ENCODE measurements at regions not wholly inside any gene's neighbourhood (a gene's known extent, or its start where the extent isn't known, plus 50 kb on each side); places are given as distances from the start of the nearest gene placed in this dataset.
"Not testable (repeated sequence)": the region's sequence is repeated elsewhere in the genome, so short reads cannot be mapped to it uniquely, and the experiment has no call there.

- Mint-ChIP-seq H3K9me3 (no peaks in the 10 kb centered on the region), H3K4me1 (ENCODE audit: low read depth) (peaks cover 22% of the 10 kb centered on the region), H3K36me3 (ENCODE audit: insufficient read depth in 2 of 2) (no peaks in the 10 kb centered on the region), H3K4me3 (peak overlapping the region in 1 of 2 donors; percentile 2), H3K27me3 (ENCODE audit: low read depth) (peaks cover 48% of the 10 kb centered on the region), H3K27ac (no peak overlapping the region)
- DNase-seq, result no peak
- peak; percentile 78 to 90 for ATAC-seq (replicated peaks in 1 of 2)
Observed at GRCh38 chr6:137283940-137284810, 65.0 kb upstream of the IFNGR1 start.

DNA sequence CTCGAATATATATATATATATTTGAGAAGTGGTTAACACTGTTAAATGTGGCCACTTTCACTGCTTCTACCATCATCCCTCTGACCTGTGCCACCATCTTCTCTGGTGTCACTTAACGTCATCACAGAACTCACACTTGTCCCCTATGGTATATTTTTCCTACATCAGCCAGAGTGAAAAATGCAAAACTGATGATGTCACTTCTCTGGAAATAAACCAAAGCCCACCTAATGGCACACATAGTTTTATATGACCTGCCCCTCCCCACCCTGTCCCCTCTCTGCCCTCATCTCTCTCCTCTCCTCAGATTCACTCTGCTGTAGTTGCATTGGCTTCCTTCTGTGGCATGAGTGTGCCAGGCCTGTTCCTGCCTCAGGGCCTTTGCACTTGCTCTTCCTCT is 63.9 kb upstream of the IFNGR1 start:
- H3K4me1 Mint-ChIP-seq (ENCODE audit: low read depth), result peaks cover 22% of the 10 kb centered on the region
- H3K9me3 Mint-ChIP-seq, result no peaks in the 10 kb centered on the region
- no peak overlapping the region for H3K4me3 Mint-ChIP-seq
- ATAC-seq (replicated peaks in 1 of 2), result no peak
- H3K27me3 Mint-ChIP-seq (ENCODE audit: low read depth), result peaks cover 56% of the 10 kb centered on the region
- no peaks in the 10 kb centered on the region for H3K36me3 Mint-ChIP-seq (ENCODE audit: insufficient read depth in 2 of 2)
- no peak for DNase-seq
- H3K27ac Mint-ChIP-seq, result no peak overlapping the region

GRCh38 chr6:137282254-137282653 is 63.1 kb upstream of the IFNGR1 start:
- ATAC-seq (replicated peaks in 1 of 2), result no peak
- Mint-ChIP-seq H3K9me3 (no peaks in the 10 kb centered on the region), H3K4me1 (ENCODE audit: low read depth) (peaks cover 22% of the 10 kb centered on the region), H3K27ac (no peak overlapping the region), H3K27me3 (ENCODE audit: low read depth) (peaks cover 65% of the 10 kb centered on the region), H3K36me3 (ENCODE audit: insufficient read depth in 2 of 2) (no peaks in the 10 kb centered on the region), H3K4me3 (no peak overlapping the region)
- DNase-seq, result no peak

- DNase-seq; ATAC-seq (replicated peaks in 1 of 2); H3K4me3 Mint-ChIP-seq; H3K27ac Mint-ChIP-seq; H3K36me3 Mint-ChIP-seq (ENCODE audit: insufficient read depth in 2 of 2); H3K9me3 Mint-ChIP-seq: not testable (repeated sequence)
- H3K27me3 Mint-ChIP-seq (ENCODE audit: low read depth), result peaks cover 57% of the 10 kb centered on the region
- H3K4me1 Mint-ChIP-seq (ENCODE audit: low read depth), result peaks cover 19% of the 10 kb centered on the region
Observed at GRCh38 chr6:137279279-137279678, 60.1 kb upstream of the IFNGR1 start.

DNA sequence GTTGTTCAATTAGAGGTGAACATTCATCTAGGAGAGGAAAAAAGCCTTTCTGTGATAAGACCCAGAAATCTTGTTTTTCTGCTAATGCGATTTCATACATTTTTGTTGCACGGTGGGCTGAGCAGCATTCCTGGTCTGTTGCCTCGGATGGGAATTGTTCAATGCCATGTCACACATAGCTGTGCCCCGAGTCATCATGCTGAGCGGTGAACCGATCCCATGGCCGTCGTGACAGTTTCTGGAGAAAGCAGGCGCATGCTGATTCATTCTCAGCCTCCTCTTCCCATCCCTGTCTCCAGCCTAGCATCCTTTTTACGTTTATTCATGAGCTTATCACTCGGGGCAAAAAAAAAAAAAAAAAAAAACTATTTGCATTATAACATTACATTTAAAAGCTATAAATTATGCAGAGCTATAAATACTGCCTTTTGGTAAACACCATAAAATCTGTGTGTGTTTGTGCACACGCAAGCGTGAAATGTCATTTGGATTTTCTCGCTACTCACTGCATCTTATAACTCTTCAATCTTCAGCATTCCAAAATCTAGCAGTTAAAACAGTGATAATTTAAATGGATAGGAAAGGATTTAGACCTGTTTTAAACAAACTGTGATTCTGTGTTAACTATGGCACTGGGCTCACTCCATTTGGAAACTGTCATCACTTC is 58.9 kb upstream of the IFNGR1 start:
- no peak overlapping the region for H3K4me3 Mint-ChIP-seq
- H3K4me1 Mint-ChIP-seq (ENCODE audit: low read depth), result peaks cover 7% of the 10 kb centered on the region
- no peak overlapping the region for H3K27ac Mint-ChIP-seq
- H3K27me3 Mint-ChIP-seq (ENCODE audit: low read depth), result peaks cover 45% of the 10 kb centered on the region
- no peaks in the 10 kb centered on the region for H3K9me3 Mint-ChIP-seq
- H3K36me3 Mint-ChIP-seq (ENCODE audit: insufficient read depth in 2 of 2), result no peaks in the 10 kb centered on the region
- DNase-seq (no peak), ATAC-seq (replicated peaks in 1 of 2) (no peak)

DNA sequence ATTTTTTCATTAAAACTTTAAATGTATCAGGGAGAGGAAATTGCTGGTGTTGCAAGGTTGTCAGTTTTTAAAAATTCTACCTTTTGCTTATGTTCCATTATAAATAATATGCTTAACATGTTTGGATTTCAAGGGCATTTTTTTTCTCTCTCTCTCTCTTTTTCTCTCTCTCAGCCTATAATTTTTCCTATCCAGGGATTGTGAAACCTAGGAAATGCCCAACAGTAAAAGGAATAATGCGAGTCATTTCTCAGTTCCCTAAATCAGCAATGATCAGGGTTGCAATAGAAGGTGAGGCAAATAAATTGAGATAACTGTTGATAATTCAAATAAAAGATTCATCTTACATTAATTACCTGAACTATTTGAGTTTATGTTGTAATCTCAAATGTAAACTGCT is 53.2 kb upstream of the IFNGR1 start:
- no peaks in the 10 kb centered on the region for H3K36me3 Mint-ChIP-seq (ENCODE audit: insufficient read depth in 2 of 2)
- no peak overlapping the region for H3K27ac Mint-ChIP-seq
- no peak overlapping the region for H3K4me3 Mint-ChIP-seq
- H3K4me1 Mint-ChIP-seq (ENCODE audit: low read depth), result peaks cover 7% of the 10 kb centered on the region
- peaks cover 26% of the 10 kb centered on the region for H3K27me3 Mint-ChIP-seq (ENCODE audit: low read depth)
- H3K9me3 Mint-ChIP-seq, result no peaks in the 10 kb centered on the region
- DNase-seq (no peak), ATAC-seq (replicated peaks in 1 of 2) (no peak)

DNA sequence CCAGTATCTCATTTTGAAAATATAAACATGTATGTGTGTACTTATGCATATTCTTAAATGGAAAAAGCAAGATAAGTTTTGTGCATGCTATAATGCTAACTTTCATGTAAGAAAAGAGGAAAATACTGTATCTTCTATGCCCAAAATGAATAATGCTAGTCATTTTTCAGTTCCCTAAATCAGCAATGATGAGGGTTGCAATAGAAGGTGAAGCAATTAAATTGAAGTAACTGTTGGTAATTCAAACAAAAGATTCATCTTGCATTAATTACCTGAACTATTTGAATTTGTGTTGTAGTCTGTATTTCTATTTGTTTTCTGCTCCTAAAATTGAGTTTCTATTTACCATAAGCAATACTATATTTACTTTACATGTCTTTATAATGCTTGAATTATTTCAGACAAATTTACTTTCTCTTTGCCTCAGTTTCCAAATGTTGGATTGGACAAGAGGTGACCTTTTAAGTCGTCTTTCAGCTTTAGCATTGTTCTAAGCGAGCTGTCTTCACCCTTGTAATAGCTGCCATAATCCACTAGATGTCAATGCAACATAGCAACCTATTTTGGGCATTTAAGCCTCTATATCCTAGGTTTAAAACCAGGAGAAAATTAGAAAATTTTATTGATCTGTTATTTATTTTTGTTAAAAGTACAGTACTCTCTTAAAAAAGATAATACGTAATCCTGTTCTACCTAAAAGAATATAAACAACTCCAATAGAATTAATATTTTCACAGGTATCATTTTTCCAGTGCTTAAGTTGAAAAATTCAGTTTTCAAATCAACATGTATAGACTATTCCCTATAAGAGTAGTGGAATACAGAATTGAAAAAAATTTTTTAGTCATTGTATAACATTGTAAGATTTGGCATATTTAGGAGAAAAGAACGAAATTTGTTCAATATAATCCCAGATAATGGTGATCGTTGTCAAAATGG is 52.3 kb upstream of the IFNGR1 start:
- H3K27ac Mint-ChIP-seq, result no peak overlapping the region
- no peak overlapping the region for H3K4me3 Mint-ChIP-seq
- peaks cover 7% of the 10 kb centered on the region for H3K4me1 Mint-ChIP-seq (ENCODE audit: low read depth)

DNA sequence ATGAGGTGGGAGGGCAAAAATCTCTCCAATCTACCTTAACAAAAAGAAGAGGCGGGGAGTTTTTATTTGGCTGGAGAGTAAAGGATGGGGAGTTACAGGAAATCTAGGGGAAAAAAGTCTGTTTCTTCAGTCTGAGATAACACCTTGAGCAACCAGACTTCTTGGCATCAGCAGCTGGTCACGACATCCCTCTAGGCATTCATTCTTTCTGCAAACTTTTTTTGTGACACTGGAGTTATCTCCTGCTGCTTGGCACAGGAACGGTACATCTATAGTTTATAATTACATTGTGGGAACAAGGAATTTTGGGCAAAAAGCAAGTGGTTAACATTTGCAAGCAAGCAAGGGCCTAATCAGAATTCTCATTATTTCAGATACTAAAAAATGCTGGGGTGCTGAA is 50.6 kb upstream of the IFNGR1 start:
- H3K27me3 Mint-ChIP-seq (ENCODE audit: low read depth), result peaks cover 34% of the 10 kb centered on the region

More for the DNA sequence above, 52.3 kb upstream of the IFNGR1 start:
- Mint-ChIP-seq H3K36me3 (ENCODE audit: insufficient read depth in 2 of 2) (no peaks in the 10 kb centered on the region), H3K27me3 (ENCODE audit: low read depth) (peaks cover 24% of the 10 kb centered on the region), H3K9me3 (no peaks in the 10 kb centered on the region)
- DNase-seq, result no peak
- no peak for ATAC-seq (replicated peaks in 1 of 2)

DNA sequence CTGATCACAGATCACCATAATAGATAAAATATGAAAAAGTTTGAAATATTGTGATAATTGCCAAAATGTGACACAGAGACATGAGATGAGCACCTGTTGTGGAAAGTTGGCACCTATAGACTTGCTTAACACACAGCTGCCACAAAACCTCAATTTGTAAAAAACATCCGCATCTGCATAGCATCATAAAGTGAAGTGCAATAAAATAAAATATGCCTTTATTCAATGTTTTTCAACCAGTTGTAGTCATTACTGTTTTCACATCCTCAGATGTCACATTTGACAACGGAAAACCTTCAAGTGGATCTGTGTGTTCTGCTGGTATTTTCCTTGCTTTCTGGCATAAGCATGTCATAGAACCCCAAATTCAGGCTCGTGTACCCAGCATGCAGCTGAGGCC is 50.2 kb upstream of the IFNGR1 start:
- DNase-seq, result no peak
- Mint-ChIP-seq H3K27ac (no peak overlapping the region), H3K36me3 (ENCODE audit: insufficient read depth in 2 of 2) (no peaks in the 10 kb centered on the region), H3K4me1 (ENCODE audit: low read depth) (peaks cover 7% of the 10 kb centered on the region), H3K9me3 (no peaks in the 10 kb centered on the region), H3K27me3 (ENCODE audit: low read depth) (peaks cover 34% of the 10 kb centered on the region), H3K4me3 (no peak overlapping the region)
- ATAC-seq (replicated peaks in 1 of 2), result no peak

More for the DNA sequence above, 50.6 kb upstream of the IFNGR1 start:
- Mint-ChIP-seq H3K27ac (no peak overlapping the region), H3K4me3 (no peak overlapping the region), H3K4me1 (ENCODE audit: low read depth) (peaks cover 7% of the 10 kb centered on the region), H3K36me3 (ENCODE audit: insufficient read depth in 2 of 2) (no peaks in the 10 kb centered on the region), H3K9me3 (no peaks in the 10 kb centered on the region)
- DNase-seq (no peak), ATAC-seq (replicated peaks in 1 of 2) (no peak)

All from activated T-cell treated with anti-CD3 and anti-CD28 coated beads, Interleukin-2, amount 50 U/mL, for 72 hours (primary cell).